Stimulated activated CD8-positive, alpha-beta memory T cell treated with anti-CD3 and anti-CD28 coated beads, Interleukin-15, amount 100 ng/mL, for 48 hours (primary cell): ENCODE measurements at regions not wholly inside any gene's neighbourhood (a gene's known extent, or its start where the extent isn't known, plus 50 kb on each side); places are given as distances from the start of the nearest gene placed in this dataset.
"Not testable (repeated sequence)": the region's sequence is repeated elsewhere in the genome, so short reads cannot be mapped to it uniquely, and the experiment has no call there.

Experiments
- DNase-seq, 2 donors: peaks; one replicate each; pipeline ENCODE4 v3.0.0-alpha.2; 2020; ENCODE audit warnings: low read depth in 2 of 2

DNA sequence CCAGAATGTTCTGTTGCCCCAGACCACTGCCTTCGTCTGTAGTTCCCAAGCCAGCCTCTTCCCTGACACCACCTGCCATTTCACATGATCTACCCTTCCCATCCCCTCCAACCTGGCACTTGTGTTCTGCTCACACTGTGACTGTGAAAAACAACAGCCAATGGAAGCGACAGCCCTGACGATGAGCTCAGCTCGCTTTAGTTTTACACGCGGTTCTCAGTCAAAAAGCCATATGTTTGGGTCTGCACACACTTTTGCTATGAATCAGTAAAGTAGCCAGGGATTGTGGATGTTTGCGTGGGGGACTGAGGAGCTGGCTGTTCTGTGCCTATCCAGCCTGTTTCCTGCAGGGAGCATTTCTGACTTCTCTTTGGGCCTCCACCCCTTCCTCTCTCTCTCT is 282.7 kb downstream of the WDR11 start:
- no peak for DNase-seq

DNA sequence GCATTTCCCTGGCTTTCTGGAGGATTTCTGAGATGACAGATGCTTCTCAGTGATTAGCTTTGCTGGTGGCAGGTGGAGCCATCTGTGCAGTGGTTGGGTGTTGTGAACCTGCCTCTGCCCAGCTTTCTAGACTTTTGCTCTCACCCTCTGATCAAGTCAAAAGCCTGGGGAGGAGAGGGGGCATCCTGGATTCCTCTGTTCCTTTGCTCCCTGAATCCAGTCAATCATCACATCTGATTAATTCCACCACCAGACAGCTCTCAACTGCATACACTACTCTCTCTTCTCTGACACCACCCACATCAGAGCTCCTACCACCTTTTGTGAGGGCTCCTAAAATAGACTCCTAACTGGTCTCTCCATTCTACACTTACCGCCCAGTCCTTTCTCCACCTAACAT is 283.5 kb downstream of the WDR11 start:
- DNase-seq: no peak

DNA sequence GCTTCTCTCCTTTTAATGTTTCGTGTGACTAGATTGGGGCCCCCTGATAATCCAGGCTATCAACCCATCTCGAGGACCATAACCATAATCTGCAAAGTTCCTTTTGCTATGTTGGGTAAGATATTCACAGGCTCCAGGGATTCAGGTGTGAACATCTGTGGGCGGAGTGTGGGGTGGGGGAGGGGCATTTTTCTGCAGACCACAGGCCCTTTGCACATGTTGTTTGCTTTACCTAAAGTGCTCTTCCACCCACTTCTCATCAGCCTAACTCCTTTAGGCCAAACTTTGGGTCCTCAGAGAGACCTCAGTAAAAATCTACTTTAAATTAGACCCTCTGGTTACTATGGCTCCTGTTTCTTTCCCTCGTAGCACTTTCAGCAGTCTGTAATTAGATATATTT is 284.4 kb downstream of the WDR11 start:
- DNase-seq: no peak

DNA sequence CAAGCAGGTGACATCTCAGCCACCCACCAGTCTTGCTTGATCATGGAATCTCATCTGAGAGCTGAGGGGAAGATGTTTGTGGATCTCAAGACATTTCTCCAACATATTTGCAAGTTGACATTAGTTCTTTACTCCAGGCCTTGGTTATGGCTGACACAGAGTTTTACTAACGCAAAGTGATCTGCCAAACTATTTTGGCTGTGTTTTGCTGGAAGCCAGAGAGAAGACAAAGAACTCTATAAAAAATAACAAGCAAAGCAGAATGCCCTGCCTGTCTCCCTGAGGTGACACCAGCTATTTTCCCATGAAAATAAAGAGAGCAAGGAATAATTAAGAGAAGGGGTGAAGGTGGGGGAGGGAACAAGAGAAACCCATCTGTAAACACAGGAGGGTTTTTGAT is 286.4 kb downstream of the WDR11 start:
- DNase-seq: no peak

DNA sequence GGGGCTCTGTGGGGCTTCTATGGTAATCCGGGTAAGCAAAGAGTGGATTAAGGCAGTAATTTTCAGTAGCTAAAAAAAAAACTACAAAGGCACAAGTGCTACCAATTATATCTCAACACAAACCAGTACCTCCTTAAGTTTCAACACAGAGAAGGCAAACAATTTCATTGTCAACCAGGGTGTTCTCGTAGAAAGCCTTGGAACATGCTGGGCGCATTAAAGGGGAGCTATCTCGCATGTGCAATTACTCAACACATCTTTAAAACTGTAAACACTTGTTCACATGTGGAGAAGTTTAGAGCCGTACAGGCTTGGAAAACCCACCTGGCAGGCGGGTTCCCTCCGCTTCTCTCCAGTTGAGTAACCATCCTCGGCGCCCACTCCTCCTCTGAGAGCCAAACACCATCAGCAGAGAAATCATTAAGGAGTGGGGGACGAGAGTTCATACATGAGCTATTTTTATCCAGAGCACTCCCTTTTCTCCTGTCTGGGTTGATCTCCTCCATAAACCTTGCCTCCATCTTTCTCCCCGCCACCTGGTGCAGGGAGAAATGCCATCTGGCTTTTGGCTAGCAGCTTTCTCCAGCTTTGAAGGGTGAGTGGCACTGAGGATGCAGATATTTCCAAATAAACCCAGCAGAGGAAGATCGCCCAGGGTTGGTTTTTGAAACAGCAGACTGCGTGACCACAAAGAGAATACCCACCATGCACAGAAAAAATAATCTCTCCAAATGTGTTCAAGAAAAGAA is 287.1 kb downstream of the WDR11 start:
- DNase-seq: no peak

DNA sequence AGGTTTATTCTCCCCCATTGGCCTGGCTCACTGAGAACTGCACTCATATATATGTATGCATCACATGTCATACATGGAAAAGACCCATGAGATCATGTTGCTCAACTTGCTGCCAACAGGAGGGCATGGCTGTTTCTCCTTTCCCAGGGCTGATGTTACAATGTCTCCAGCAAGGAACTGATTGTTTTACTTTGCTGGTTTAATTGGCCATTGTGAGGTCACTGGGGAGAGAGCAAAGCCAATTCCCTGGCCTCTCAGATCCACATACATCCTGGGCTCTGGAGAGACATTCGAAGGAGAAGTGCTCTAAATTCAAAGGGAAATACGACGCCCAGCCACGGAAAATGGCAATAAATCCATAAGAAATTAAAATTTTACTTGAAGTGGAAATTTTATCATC is 287.8 kb downstream of the WDR11 start:
- no peak for DNase-seq

DNA sequence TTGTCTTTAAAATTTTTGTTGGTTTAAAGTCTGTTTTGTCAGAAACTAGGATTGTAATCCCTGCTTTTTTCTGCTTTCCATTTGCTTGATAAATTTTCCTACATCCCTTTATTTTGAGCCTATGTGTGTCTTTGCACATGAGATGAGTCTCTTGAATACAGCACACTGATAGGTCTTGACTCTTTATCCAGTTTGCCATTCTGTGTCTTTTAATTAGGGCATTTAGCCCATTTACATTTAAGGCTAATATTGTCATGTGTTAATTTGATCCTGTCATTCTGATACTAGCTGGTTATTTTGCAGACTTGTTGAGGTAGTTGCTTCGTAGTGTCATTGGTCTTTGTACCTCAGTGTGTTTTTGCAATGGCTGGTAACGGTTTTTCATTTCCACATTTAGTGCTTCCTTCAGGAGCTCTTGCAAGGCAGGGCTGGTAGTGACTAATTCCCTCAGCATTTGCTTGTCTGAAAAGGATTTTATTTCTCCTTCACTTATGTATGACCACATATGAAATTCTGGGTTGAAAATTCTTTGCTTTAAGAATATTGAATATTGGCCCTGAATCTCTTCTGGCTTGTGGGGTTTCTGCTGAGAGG is 294.7 kb downstream of the WDR11 start:
- not testable (repeated sequence) for DNase-seq

DNA sequence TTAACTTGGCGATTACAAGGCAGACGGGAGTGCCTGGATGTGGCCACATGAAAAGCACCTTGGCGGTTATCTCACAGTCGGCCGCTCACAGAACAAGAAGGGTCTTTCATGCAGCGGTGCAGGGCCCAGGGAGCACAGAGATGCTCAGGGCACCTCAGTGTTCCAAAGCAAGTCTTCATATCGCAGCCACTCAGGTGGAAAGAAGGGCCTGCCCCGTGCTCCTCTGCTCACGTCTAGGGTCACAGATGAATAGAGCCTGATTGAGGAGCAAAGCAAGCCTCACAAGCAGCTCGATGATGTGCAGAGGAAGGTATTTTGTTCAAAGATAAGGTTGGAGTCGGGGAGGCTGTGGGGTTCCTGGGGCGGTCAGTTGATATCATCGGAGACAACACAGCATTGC is 297.8 kb downstream of the WDR11 start:
- DNase-seq: no peak

DNA sequence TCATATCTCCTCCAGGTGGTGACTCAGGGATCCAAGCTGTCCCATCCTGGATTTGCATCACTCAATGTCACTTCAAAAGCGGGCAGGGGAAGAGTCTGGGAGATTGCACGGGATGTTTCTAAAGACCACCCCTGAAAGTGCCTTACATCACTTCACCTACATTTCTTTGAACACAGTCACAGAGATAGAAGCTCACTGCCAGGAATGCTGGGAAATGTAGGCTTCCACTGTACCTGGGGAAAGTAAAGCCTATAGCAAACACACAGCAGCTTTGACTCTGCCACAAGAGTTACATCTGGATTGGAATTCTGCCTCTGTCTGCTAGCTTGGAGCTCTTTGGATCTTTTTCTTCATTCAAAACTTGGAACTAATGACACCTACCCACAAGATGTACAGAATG is 300.9 kb downstream of the WDR11 start:
- no peak for DNase-seq

DNA sequence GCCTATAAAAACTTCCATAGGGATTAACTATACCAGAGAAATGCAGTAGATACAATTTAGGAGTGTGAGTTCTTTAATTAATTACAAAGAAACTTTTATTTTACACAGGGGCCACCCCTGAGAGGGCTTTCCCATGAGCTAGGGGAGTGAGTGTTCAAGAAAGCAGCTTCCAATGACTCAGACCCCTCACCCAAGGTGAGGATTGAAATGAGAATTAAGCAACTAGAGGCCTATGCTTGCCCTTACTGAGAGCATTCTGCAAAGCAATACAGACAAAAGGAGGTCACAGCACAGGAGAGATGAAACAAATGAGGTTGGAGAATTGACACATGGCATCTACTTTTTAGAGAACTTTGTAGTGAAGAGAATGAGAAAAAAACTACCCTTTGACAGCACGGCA is 301.8 kb downstream of the WDR11 start:
- DNase-seq: no peak

DNA sequence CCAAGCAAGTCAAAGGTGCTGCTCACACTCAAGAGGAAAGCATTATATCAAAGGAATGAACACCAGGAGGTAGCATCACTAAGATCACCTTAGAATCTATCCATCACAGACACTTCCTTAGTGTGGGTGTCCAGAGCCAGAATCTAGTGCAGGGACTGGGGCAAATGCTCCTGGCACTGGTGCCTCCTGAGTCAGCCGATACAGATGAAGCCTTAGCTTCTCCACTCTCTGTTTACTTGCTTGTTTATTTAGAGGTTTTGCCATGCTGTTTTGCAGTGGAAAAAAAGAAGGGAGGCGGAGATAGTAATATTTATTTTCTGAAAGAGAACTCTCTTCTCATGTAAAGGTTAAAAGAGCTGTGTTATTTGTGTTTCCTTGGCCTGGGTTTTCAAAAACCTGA is 303.1 kb downstream of the WDR11 start:
- DNase-seq: no peak

DNA sequence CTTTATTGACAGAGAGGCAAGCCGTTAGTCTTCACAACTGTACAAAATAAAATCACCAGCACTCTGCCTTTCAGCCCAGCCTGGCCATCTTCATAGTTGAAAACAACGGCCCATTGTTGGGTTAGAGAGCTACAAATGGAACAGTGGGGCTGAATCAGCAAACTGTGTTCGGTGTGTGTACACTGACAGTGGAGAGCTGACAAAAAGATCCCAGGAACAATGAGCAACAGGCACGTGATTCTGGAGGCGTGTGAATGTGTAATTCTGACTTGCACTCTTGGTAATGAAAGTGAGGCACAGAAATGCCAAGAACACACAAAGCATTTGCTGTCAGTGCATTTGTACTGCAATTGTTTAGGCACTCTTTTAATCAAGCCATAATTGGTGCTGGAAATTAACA is 303.7 kb downstream of the WDR11 start:
- no peak for DNase-seq

DNA sequence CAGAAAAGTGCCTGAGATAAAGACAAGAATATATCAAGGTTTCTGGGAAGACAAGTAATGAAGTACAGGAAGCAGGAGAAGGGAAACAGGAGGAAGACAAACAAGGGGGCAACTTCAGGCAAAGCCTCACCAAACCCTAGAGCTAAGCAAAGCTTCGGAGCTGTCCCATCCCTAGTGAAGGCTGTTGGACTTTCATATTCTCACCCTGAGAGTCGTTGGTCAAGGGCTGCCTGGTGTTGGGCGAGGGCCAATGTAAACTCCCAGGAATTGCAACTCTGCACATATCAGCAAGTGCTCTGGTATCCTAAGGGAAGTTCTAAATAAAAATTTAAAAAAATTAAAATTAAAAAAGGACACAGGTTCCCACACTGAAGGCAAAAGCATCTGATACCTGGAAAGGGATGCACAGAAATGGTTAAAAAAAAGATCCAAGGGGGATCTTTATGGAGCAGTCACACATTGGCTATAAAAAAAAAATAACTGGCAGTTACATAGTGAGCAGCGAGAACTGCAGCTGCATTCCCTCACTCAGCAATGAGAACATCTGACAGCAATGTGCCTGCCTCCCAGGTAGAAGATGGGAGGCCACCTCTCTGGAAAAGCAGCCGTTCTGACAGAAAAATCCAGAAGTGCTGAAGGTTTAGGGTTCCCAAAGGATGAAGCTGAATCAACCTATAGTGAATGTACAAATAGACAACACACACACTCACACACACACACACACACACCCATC is 304.7 kb downstream of the WDR11 start:
- no peak for DNase-seq

DNA sequence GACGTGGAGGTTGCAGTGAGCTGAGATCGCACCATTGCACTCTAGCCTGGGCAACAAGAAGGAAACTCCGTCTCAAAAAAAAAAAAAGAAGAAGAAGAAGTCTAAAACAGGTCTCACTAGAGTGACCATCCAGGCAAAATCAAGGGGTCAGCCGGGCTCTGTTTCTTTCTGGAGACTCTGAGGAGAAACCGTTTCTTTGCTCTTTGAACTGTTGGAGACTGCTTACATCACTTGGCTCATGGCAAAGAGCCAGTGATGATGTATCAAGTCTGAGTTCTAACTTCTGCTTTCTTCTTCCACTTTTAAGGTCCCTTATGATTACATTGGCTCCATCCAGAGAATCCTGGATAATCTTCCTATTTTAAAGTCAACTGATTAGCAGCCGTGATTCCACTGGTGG is 306.8 kb downstream of the WDR11 start:
- DNase-seq: no peak

DNA sequence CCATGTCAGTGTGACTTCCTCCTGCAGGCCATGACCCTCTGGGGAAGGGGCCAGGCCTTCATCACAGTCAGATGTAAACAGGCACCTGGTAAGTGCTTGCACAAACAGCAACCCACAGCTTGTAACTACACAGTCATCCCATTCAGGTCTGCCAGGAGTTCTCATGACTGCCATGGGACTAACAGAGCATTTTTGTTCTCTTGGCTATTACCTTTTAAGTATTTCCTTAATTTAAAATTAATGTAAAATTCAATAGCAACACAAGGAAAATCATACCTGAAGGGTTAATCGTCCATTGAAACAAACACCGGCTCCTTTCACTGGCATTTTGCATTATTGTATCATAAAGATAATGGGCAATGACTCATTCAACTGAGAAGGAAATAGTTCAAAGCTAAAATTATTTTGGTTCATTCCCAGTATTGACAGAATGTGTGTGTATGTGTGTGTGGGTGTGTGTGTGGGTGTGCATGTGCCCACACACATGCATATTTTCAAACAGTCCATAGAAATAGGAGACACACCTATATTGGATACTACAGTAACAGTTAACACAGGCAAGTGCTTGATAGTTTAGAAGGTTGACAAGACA is 307.9 kb downstream of the WDR11 start:
- no peak for DNase-seq

DNA sequence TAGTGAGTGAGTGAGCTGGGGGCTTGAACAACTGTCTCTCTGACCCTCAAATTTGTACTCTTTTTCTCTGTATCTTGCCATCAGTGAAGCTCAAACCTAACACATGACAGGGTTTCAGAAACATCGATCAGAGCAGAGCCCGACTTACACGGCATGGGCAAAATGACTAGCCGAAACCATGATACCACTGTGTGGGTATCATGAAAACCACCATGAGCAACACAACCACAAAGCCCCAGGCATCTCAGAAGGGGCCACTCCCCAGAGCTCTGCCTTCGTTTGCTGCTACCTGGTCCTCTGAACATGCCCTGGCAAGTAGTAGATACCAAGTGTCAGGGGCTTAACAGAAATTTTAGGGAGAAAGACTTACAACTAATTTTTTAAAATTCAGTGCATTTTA is 308.5 kb downstream of the WDR11 start:
- DNase-seq: peak; percentile 0 to 12

DNA sequence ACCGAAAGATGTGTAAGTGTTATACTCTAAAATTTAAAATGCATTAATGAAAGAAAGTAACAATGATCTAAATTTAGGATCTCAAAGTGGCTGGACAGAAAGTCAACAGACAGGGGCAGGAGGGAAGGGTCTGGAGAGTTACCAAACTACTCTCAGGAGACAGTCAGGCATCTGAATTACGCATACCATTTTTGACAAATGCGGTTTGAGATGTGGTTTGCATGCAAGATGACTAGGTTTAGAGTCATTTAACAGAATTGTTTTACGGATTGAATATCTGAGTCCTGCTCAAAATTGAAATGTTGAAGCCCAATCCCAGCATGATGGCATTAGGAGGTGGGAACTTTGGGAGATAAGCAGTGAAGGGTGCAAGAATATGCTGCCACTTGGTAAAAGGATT is 314.1 kb downstream of the WDR11 start:
- no peak for DNase-seq

DNA sequence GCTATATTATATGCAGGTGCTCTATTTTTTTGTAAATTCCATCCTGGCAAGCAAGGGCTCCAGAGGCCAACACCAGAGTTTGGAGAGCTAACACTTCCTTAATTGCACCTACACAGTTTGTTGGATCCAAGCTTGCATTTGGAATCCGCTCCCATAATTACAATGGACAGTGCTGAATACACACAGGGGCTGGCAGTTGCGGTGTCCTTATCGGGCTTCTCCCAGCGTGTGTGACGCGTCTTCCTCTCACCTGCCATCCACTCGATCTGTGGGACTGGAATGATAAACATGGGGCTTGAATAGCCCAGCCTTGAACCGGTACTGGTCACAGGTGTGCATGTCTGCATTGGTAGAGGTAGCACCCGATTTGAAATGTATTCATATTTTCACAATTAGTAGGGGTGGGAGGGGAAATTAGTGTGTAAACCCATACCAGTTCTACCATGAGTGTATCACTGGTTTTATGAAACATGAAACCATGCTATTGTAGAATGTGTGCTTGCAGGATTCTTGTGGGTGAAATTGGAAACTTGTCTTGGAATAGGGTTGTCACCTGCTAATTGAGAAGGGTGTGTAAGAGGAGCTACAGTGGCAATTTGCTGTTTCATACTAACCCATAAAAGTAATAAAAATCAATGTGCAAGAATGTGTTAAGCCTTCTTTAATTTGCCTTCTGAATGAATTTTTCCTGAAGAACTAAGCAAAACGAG is 316.5 kb downstream of the WDR11 start:
- DNase-seq: no peak

DNA sequence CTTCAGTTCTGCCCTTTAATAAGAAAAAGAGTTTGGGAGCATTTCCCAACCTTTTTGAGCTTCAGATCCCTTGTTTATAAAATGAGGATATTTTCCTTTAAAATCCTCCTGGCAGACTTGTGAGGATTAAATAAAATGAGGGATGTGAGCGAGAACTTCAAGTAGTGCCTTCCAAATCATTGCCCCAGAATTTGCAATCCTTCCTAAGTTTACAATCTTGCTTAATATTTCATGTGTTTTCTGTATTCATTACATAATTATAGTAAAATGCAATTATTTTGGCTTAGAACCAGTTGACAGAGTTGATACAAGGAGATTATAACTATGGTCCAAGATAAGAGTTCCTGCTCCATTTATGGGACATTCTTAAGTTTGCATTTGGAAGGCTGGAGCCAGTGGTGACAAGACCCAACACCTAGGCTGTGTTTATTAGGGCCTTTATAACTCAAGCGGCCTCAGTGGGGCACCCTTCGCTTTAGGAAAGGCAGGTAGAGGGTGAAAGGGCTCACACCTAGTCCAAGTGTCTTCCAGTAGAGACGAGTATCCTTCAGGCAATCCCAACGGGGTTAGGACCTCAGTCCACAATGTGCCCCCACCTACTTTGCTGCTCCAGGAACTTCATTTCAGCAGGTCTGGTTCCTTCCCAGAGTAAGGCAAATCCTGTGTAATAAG is 317.5 kb downstream of the WDR11 start:
- no peak for DNase-seq

DNA sequence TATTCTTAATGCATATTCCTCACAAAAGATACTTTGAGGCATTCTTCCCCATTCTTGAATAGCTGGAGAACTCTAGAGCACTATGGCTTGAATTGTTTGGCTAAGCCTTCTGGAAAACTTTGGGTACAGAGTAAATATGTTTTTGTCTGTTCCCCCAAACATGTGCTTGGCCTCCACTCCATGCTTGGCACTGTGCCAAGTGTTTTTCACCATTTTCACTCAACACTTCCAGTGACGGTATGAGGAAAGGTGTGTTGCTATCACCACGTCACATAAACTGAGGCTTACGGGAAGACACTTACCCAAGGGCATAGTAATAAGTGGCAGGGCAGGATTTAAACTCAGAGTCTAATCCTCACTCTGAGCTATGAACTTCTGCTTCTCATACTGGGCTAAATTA is 318.2 kb downstream of the WDR11 start:
- DNase-seq: no peak
